AG09309 (cell line): ENCODE measurements at regions not wholly inside any gene's neighbourhood (a gene's known extent, or its start where the extent isn't known, plus 50 kb on each side); places are given as distances from the start of the nearest gene placed in this dataset.

Experiments used
- DNase-seq: peaks from one replicate; pipeline ENCODE4 v3.0.0-alpha.2; 2010; ENCODE audit warnings: low read depth
- H3K4me3 ChIP-seq: 2 replicates; pipeline ENCODE4 v1.5.1; 2011; ENCODE audit warnings: mild to moderate bottlenecking, low read depth, low read length, moderate library complexity; ENCODE audit not compliant: control insufficient read depth
- CTCF ChIP-seq: IDR thresholded peaks from 2 replicates; pipeline ENCODE4 v1.5.1; 2011; ENCODE audit warnings: mild to moderate bottlenecking, low read depth, low read length, inconsistent platforms; ENCODE audit not compliant: insufficient read depth, control insufficient read depth; ENCODE audit errors: missing control alignments

DNA sequence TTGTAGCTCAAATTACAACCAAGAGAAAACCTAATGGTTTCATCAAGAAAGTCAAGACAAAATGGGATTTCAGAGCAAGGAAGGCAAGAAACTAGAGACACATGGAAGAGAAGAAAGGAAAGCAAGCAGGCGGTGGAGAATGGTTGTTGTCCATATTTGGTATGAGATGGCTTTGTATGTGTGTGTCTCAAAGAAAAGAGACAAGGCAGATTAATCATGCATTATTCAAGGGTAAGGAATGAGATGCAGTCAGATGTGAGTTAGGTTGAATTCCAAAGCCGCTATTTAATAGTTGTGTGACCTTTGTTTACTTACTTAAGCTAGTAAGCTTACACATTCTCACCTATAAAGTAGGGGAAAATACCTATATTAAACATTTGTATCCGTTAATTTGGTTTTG is 1029.6 kb downstream of the CDH11 start:
- H3K4me3 ChIP-seq, result no peak overlapping the region
- peak; percentile 28 for DNase-seq
- no peak for TF ChIP-seq CTCF

- no peak for DNase-seq
- H3K4me3 ChIP-seq, result no peak overlapping the region
- TF ChIP-seq CTCF, result no peak
Measured at GRCh38 chr16:64090327-64090726, 1031.5 kb downstream of the CDH11 start.

DNA sequence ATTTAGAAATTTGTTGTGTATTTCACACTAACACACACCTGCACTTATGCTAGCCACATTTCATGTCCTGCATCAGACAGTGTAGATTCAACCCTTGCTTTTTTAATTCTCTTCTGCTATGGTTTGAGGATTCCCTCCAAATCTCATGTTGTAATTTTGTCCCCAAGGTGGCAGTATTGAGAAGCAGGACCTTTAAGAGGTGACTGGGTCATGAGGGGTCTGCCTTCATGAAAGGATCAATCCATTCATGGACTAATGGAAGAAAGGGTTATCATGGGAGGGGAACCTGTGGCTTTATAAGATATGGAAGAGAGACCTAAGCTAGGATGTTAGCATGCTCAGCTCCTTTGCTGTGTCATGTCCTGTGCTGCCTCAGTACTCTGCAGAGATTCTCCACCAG is 1032.2 kb downstream of the CDH11 start:
- no peak for DNase-seq
- TF ChIP-seq CTCF, result peak; percentile 62
- no peak overlapping the region for H3K4me3 ChIP-seq

DNA sequence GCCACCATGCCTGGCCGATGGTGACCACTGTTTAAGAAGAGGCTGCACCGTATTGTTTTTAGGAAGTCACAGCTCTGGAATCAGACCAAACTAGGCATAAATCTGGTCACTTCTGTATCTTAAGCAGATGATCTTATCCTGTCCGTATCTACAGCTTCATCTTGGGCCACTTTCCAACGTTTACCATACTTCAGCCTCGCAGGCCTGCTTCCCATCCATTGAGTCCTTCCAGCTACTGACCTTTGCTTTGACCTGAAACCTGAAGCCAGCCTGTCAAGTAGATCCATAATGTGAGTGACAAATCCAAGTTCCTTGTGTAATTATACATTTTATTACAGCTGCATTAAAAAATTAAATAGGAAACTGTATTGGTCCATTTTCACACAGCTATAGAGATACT is 1033.0 kb downstream of the CDH11 start:
- TF ChIP-seq CTCF, result no peak
- no peak for DNase-seq
- H3K4me3 ChIP-seq, result no peak overlapping the region

DNA sequence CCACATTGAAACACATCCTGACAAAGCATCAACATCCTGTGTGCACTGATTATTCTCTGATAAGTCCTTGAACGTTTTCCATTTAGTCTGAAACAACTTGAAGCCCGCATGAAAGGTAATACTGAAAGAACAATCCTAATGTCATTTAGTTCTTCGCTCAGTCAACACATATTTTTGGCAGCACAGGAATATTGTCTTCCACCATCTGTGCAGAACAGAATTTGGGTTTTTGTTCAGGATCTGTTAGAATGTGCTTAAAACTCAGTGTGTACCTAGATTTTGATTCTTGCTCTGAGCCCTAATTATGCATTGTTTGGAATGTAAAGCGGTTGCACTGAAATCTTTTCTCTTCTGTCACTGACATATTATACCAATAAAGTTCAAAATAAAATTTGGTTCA is 1036.6 kb downstream of the CDH11 start:
- DNase-seq, result no peak
- TF ChIP-seq CTCF, result no peak
- H3K4me3 ChIP-seq, result no peak overlapping the region

- no peak overlapping the region for H3K4me3 ChIP-seq
- TF ChIP-seq CTCF, result no peak
- no peak for DNase-seq
Measured at GRCh38 chr16:64084706-64085105, 1037.2 kb downstream of the CDH11 start.

DNA sequence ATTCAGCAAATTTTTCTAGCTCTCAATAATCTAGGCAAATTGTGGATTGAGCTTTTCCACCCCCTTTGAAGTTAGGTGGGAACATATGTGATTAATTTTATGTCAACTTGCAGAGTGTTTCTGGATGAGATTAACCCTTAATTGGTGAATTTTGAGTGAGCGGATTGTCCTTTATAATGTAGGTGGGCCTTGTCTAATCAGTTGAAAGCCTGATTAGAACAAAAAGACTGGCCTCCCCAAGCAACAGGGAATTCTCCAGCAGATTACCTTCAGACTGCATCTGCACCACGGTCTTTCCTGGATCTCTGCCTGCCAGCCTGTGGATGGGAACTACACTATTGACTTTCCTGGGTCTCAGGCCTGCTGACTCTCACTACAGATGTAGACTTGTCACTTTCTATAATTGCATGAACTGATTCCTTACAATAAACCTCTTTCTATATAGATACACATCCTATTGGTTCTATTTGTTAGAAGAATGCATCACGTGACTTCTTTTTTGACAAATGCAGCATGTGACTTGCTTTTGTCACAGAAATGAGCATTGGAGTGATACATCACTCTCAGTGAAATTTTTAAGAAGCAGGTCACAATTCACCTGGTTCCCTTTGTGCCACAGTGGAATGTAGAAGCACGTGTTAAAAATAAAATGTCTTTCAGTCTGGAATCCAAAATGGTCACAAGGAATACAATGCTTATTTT is 1038.3 kb downstream of the CDH11 start:
- no peak for TF ChIP-seq CTCF
- no peak for DNase-seq
- H3K4me3 ChIP-seq, result no peak overlapping the region
